Activated T-helper 1 cell treated with anti-CD3 and anti-CD28 coated beads, Interleukin-12 subunit alpha, Interleukin-12 subunit beta, Interleukin-2, Interleukin-4 antibody, amounts not matched to agents 30 ng/mL and 10 ng/mL and 1 ng/mL, durations not matched to agents 14 hours and 24 hours and 36 hours (primary cell): ENCODE measurements at regions not wholly inside any gene's neighbourhood (a gene's known extent, or its start where the extent isn't known, plus 50 kb on each side); places are given as distances from the start of the nearest gene placed in this dataset.
"Not testable (repeated sequence)": the region's sequence is repeated elsewhere in the genome, so short reads cannot be mapped to it uniquely, and the experiment has no call there.

Experiments
- DNase-seq: peaks from one replicate; pipeline ENCODE4 v3.0.0; 2021; ENCODE audit warnings: low spot score
- H3K27ac Mint-ChIP-seq: one replicate; pipeline ENCODE4 v1.8.0; 2021; ENCODE audit warnings: mild to moderate bottlenecking, mixed read lengths
- H3K27me3 Mint-ChIP-seq: one replicate; pipeline ENCODE4 v1.8.0; 2022; ENCODE audit warnings: mild to moderate bottlenecking, moderate library complexity, mixed read lengths; ENCODE audit not compliant: insufficient read depth
- H3K36me3 Mint-ChIP-seq: one replicate; pipeline ENCODE4 v1.8.0; 2021; ENCODE audit warnings: low read depth, mixed read lengths
- H3K4me1 Mint-ChIP-seq: one replicate; pipeline ENCODE4 v1.8.0; 2021; ENCODE audit warnings: low read depth, mixed read lengths
- H3K4me3 Mint-ChIP-seq: one replicate; pipeline ENCODE4 v1.8.0; 2021; ENCODE audit warnings: mild to moderate bottlenecking, moderate library complexity, mixed read lengths
- H3K9me3 Mint-ChIP-seq: one replicate; pipeline ENCODE4 v1.8.0; 2021; ENCODE audit warnings: mixed read lengths
- intact Hi-C: fragments of 100-400 bp; cut with micrococcal nuclease; formaldehyde crosslinking; loops from one replicate; pipeline ENCODE4 v1.15.1; 2024

DNA sequence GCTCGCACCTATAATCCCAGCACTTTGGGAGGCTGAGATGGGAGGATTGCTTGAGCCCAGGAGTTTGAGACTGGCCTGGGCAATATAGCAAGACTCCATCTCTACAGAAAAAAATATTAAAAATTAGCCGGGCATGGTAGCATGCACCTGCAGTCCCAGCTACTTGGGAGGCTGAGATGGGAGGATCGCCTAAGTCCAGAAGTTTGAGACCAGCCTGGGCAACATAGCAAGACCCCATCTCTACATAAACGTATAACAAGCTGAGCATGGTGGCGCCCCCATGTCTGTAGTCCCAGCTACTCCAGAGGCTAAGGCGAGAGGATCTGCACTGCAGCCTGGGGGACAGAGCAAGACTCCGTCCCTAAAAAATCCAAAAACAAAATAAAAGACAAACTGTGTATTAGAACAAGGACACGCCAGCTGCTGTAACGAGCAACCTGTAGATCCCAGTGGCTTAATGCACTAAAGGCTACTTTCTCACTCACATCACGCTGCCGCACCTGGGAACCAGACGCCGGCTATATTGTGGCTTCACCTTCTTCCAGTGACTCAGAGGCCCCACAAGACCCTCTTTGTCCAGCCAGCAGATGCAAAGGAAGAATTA, 81.9 kb upstream of the ADGRE5 start:
- H3K4me1 Mint-ChIP-seq, H3K9me3 Mint-ChIP-seq, DNase-seq, H3K27ac Mint-ChIP-seq, intact Hi-C loops, H3K4me3 Mint-ChIP-seq, H3K36me3 Mint-ChIP-seq: not testable (repeated sequence)
- H3K27me3 Mint-ChIP-seq: peaks cover 11% of the 10 kb centered on the region

DNA sequence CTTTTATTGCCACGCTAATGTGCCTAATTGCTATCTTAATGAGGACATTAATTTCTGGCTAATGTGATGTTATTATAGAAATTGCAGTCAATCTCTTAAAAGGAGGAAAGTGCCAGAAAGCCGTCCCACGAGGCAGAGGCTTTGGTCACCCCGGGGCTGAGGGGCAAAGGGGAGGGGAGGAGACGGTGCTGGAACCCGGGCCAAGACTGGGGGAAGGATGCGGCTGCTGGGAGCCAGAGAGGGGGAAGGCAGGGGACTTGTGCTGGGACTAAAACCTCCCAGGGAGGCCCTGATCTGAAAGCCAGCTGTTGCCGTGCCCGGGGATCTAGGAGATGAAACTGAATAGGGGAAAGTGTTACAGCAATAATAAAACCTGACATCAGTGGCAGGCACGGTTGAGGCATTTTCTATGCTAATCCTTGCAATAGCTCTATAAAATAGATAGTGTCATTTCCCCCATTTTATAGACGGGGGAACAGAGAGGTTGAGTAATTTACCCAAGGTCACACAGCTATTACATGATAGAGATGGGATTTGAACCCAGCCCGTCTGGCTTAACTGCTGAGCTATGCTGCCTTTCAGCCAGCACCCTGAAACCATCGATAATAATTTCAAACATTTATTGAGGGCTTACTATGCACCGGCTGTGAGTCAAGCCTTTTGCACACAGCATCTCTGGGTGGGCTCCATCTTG, 83.2 kb upstream of the ADGRE5 start:
- H3K4me1 Mint-ChIP-seq, H3K27ac Mint-ChIP-seq, intact Hi-C loops, H3K36me3 Mint-ChIP-seq, DNase-seq, H3K4me3 Mint-ChIP-seq, H3K9me3 Mint-ChIP-seq: not testable (repeated sequence)
- H3K27me3 Mint-ChIP-seq: peaks cover 16% of the 10 kb centered on the region

DNA sequence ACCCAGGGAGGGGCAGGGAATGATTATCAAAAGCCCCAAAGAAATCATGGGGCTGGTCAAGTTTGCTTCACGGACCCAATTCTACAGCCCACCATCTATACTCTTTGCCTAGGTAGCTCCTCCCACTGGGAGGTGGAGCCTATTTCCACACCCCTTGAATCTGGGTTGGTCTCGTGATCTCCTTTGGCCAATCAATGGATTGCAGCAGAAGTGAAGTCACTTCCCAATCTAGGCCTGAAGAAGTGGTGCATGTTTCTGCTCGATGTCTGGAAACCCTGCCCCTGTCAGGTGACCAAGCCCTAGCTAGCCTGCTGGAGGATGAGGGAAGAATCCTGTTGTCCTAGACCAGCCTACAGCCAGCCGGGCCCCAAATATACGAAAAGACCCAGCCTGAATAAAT, 86.3 kb upstream of the ADGRE5 start:
- H3K4me1 Mint-ChIP-seq, H3K27ac Mint-ChIP-seq, H3K4me3 Mint-ChIP-seq, intact Hi-C loops, H3K36me3 Mint-ChIP-seq, H3K9me3 Mint-ChIP-seq: not testable (repeated sequence)
- H3K27me3 Mint-ChIP-seq: peaks cover 16% of the 10 kb centered on the region
- peak; percentile 4 for DNase-seq

DNA sequence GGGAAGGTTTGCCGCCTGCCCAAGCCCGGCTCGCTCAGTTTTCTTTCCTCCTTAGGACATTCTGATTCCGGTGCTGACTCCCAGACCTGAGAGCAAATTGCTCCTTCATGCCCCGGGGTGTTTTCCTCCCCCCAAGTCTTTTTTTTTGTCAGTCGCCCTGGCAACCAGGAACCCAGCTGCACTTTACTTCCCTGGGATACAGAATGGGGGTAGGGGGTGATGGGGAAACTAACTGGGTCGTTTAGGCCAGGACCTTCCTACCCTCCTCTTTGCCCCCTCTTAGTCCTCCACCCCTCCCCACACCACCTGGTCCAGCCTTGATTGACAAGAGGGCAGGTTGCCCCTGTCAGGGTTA, 87.5 kb upstream of the ADGRE5 start:
- H3K4me1 Mint-ChIP-seq, H3K9me3 Mint-ChIP-seq, DNase-seq, H3K27ac Mint-ChIP-seq, intact Hi-C loops, H3K36me3 Mint-ChIP-seq, H3K4me3 Mint-ChIP-seq: not testable (repeated sequence)
- peaks cover 16% of the 10 kb centered on the region for H3K27me3 Mint-ChIP-seq

DNA sequence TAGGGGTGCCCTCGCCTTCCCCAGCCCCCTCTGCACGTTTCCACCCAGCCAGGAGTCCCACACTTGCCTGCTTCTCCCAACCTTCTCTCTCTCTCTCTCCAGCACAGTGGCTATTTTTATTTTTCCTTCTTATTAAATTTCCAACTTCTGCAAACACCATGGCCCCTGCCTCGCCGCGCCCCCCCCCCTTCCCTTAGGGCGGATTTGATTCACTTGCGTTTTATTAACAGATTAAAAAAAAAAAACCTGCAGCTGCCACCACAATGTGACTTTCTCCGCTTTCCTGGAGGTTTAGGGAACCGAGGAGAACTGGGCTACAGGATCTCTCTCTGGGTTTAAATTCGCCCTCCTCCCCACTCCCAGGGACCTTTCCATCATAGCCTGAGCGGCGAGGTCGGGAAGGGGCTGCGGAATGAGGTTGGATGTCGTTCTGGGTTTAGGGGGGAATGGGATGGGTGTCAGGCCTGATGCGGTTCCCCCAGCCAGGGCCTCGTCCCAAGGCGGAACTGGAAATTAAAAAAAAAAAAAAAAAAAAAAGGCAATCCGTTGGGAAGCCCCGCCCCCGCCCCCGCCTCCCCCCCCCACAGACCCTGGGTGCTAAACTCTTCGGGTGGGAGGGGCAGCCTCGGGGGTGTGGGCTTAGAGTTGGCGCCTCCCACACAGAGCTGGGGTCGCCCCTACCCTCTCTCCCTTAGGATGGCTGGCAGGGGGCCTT, 87.3 kb upstream of the ADGRL1 start:
- H3K4me3 Mint-ChIP-seq, H3K36me3 Mint-ChIP-seq, H3K9me3 Mint-ChIP-seq, DNase-seq, intact Hi-C loops, H3K4me1 Mint-ChIP-seq: not testable (repeated sequence)
- peaks cover 16% of the 10 kb centered on the region for H3K27me3 Mint-ChIP-seq
- H3K27ac Mint-ChIP-seq: peak overlapping the region; percentile 40

DNA sequence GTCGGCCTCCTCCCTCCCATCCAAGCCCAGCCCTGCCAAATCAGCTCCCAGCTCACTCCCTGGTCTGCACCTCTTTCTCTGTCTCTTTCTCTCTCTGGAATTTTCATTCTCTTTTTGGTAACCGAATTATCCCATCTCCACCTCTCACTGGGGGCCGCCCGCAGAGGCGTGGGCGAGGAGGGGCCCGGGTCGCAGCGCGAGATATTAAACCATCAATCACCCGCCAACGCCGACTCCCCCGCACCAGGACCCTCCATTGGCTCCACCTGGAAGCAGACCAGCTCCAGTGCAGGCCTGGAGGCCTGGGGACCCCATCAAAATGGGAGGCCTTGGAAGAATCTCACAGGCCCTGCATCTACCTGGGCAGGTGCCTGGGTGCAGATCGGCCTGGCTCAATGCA, 83.8 kb upstream of the ADGRL1 start:
- H3K36me3 Mint-ChIP-seq, H3K9me3 Mint-ChIP-seq, H3K27ac Mint-ChIP-seq, H3K4me3 Mint-ChIP-seq, DNase-seq, H3K4me1 Mint-ChIP-seq: not testable (repeated sequence)
- intact Hi-C loops: loop anchor here (10.0 kb wide), 1 partner anchor 95 kb away; no protein-coding TSS in a partner anchor
- peaks cover 13% of the 10 kb centered on the region for H3K27me3 Mint-ChIP-seq

DNA sequence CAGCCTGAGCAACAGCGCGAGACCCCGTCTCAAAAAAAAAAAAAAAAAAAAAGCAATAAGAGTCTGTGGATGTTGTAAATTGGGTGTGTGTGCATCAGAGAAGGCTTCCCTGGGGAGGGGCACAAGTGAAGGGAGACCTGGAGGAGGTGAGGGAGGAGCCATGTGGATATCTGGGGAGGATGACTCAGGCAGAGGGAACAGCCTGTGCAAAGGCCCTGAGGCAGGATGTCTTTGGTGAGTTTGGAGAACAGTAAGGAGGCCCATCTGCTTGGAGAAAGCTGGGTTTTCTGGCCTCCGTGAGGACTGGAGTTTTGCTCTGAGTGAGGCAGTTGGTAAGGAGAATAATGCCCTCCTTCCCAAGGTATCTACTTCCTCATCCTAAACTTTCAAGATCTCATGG, 81.9 kb upstream of the ADGRL1 start:
- peak overlapping the region; percentile 44 for H3K27ac Mint-ChIP-seq
- not testable (repeated sequence) for H3K9me3 Mint-ChIP-seq, H3K27me3 Mint-ChIP-seq, DNase-seq, H3K4me3 Mint-ChIP-seq, H3K36me3 Mint-ChIP-seq
- intact Hi-C loops: loop anchor here (10.0 kb wide), 1 partner anchor 93 kb away; no protein-coding TSS in a partner anchor
- peaks cover 15% of the 10 kb centered on the region for H3K4me1 Mint-ChIP-seq

DNA sequence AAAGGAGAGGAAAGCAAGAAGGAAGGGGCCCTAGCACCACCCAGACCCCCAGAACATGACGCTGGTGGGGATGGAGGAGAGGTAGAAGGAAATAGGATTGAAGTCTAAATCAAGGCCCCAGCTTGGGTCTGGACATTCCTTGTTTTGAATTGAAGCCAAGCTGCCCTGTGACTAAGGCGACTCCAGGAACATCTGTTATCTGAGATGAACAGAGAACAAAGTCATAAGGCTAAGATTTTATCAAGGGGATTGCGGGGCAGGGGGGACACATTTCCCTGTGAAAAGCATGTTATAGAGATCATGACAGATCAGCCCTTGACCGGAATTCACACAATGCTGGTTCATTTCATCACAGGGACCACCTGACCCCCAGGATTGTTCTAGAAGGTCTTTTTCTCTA, 80.6 kb upstream of the ADGRL1 start:
- not testable (repeated sequence) for H3K9me3 Mint-ChIP-seq, H3K36me3 Mint-ChIP-seq, H3K27me3 Mint-ChIP-seq, DNase-seq, H3K4me3 Mint-ChIP-seq, H3K27ac Mint-ChIP-seq
- intact Hi-C loops: loop anchor here (10.0 kb wide), 1 partner anchor 92 kb away; no protein-coding TSS in a partner anchor
- peaks cover 15% of the 10 kb centered on the region for H3K4me1 Mint-ChIP-seq

DNA sequence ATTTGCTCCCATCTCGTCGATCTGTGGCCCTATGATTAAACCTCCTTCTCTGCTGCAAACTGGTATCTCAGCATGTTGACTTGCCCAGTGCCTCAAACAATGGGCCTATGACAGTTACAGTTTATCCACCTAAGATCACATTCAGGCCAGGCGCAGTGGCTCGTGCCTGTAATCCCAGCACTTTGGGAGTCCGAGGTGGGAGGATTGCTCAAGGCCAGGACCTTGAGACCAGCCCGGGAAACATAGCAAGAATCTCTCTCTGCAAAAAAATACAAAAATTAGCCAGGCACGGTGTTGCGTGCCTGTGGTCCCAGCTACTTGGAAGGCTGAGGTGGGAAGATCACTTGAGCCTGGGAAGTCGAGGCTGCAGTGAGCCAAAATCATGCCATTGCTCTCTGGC, 79.8 kb upstream of the ADGRL1 start:
- not testable (repeated sequence) for H3K9me3 Mint-ChIP-seq, H3K4me3 Mint-ChIP-seq, H3K36me3 Mint-ChIP-seq, H3K27me3 Mint-ChIP-seq, H3K27ac Mint-ChIP-seq, DNase-seq
- intact Hi-C loops: loop anchor here (10.0 kb wide), 1 partner anchor 91 kb away; no protein-coding TSS in a partner anchor
- peaks cover 15% of the 10 kb centered on the region for H3K4me1 Mint-ChIP-seq

DNA sequence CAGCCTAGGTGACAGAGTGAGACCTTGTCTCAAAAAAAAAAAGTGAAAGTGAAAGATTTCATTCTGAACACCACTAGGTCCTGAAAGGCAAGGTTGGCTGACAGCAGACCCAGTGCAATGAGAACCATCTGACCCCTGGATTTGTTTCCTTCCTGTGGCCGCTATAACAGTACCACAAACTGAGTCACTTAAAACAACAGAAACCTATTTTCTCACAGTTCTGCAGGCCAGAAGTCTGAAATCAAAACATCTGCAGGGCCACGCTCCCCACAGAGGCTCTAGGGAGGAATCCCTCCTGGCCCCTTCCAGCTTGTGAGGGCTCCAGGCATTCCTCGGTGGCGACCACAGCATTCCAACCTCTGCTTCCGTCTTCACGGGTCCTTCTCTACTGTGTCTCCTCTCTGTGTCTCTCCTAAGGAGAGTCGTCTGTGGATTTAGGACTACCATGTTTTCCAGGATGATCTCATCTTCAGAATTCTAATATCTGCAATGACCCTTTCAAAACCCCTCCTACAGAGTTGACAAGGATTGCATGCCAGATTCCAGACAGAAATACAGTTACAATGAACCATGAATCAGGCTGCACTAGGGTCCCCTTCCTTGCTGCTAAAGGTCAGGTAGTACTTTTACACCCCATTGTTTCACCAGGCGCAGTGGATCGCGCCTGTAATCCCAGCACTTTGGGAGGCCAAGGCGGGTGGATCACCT, 78.0 kb upstream of the ADGRL1 start:
- intact Hi-C loops: loop anchor here (10.0 kb wide), 1 partner anchor 89 kb away; no protein-coding TSS in a partner anchor
- not testable (repeated sequence) for H3K36me3 Mint-ChIP-seq, H3K9me3 Mint-ChIP-seq, H3K4me3 Mint-ChIP-seq, H3K27ac Mint-ChIP-seq, H3K27me3 Mint-ChIP-seq
- peaks cover 15% of the 10 kb centered on the region for H3K4me1 Mint-ChIP-seq
- peak; percentile 13 for DNase-seq

DNA sequence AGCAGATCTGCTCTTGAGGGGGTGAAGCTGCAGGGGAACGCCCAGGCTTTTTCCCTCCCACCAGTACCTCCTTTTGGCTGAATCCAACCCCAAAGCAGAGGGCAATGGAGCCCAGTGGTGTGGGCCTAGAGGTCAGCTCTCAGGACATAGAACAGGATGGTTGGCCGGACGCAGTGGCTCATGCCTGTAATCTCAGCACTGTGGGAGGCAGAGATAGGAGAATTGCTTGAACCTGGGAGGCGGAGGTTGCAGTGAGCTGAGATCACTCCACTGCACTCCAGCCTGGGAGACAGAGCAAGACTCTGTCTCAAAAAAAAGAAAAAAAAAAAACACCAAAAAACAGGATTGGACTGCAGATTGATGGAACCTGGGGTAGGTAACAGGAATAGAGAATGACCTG, 73.3 kb upstream of the ADGRL1 start:
- intact Hi-C loops, H3K4me3 Mint-ChIP-seq, H3K36me3 Mint-ChIP-seq, H3K27me3 Mint-ChIP-seq, H3K27ac Mint-ChIP-seq, H3K4me1 Mint-ChIP-seq, DNase-seq: not testable (repeated sequence)
- peaks cover 17% of the 10 kb centered on the region for H3K9me3 Mint-ChIP-seq

DNA sequence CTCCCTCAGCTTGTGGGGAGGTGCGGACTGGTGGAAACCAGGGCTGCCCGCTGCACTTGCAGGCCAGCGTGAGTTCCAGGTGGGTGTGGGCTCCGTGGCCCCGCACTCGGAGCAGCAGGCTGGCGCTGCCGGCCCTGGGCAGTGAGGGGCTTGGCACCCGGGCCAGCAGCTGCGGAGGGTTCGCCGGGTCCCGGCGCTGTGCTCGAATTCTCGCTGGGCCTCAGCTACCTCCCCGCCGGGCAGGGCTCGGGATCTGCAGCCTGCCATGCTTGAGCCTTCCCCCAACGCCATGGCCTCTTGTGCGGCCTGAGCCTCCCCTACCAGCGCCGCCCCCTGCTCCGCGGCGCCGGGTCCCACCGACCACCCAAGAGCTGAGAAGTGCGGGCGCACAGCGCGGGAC, 71.6 kb upstream of the ADGRL1 start:
- peaks cover 2% of the 10 kb centered on the region for H3K27me3 Mint-ChIP-seq
- no peaks in the 10 kb centered on the region for H3K36me3 Mint-ChIP-seq
- H3K9me3 Mint-ChIP-seq: peaks cover 20% of the 10 kb centered on the region
- DNase-seq: no peak
- no peak overlapping the region for H3K4me3 Mint-ChIP-seq
- H3K4me1 Mint-ChIP-seq: no peaks in the 10 kb centered on the region
- intact Hi-C loops: no loop called here
- no peak overlapping the region for H3K27ac Mint-ChIP-seq

DNA sequence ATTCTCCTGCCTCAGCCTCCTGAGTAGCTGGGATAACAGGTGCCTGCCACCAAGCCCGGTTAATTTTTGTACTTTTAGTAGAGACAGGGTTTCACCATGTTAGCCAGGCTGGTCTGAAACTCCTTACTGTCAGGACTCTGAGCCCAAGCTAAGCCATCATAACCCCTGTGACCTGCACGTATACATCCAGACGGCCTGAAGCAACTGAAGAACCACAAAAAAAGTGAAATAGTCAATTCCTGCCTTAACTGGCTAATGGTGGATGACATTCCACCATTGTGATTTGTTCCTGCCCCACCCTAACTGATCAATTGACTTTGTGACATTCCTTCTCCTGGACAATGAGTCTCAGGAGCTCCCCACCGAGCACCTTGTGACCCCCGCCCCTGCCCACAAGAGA, 69.9 kb upstream of the ADGRL1 start:
- H3K27ac Mint-ChIP-seq, H3K27me3 Mint-ChIP-seq, intact Hi-C loops, H3K4me3 Mint-ChIP-seq, DNase-seq, H3K36me3 Mint-ChIP-seq, H3K4me1 Mint-ChIP-seq: not testable (repeated sequence)
- H3K9me3 Mint-ChIP-seq: peaks cover 21% of the 10 kb centered on the region
